ENCODE measurements at regions not wholly inside any gene's neighbourhood (a gene's known extent, or its start where the extent isn't known, plus 50 kb on each side); places are given as distances from the start of the nearest gene placed in this dataset.

- ChIA-PET CTCF (no interaction called here), POLR2A (no interaction called here)
- Histone ChIP-seq H3K4me1 (ENCODE audit: control insufficient read depth, extremely low read depth, insufficient read depth, low read length) (no peaks in the 10 kb centered on the region), H3K4me2 (ENCODE audit: insufficient read depth, low read length) (no peak overlapping the region), H3K27me3 (ENCODE audit: control insufficient read depth in 2 of 2, insufficient read depth in 2 of 2, low read length in 2 of 2) (no peaks in the 10 kb centered on the region), H3K36me3 (ENCODE audit: control insufficient read depth in 2 of 2, extremely low read depth in 1 of 2, insufficient read depth in 2 of 2, low read length in 2 of 2) (no peaks in the 10 kb centered on the region), H3K79me2 (ENCODE audit: control insufficient read depth, insufficient read depth, low read length) (no peaks in the 10 kb centered on the region), H3K9ac (replicated peaks; ENCODE audit: extremely low read depth, insufficient read depth, low read length) (no peak overlapping the region), H3K9me3 (replicated peaks; ENCODE audit: control insufficient read depth, insufficient read depth, low read length) (no peaks in the 10 kb centered on the region), H3K27ac (ENCODE audit: insufficient read depth, low read depth, low read length) (no peak overlapping the region), H3K4me3 (replicated peaks in 1 of 3; ENCODE audit: insufficient read depth in 1 of 3, low read depth in 1 of 3, low read length in 3 of 3) (no peak overlapping the region), H3K9me1 (replicated peaks; ENCODE audit: control insufficient read depth, extremely low read depth, insufficient read depth, low read length) (no peaks in the 10 kb centered on the region), H2AFZ (ENCODE audit: low read depth, low read length) (no peak overlapping the region), H4K20me1 (replicated peaks; ENCODE audit: control insufficient read depth, extremely low read depth, insufficient read depth, low read length) (no peaks in the 10 kb centered on the region)
- FAIRE-seq (no peak), DNase-seq (ENCODE audit: low read depth, low spot score) (no peak)
- no peak for TF ChIP-seq MYC (IDR thresholded peaks at IDR 0.05; ENCODE audit: low read depth, low read length)
- no peak for TF ChIP-seq MAX (IDR thresholded peaks at IDR 0.05; ENCODE audit: insufficient read depth, insufficient read length)
- TF ChIP-seq POLR2A (IDR thresholded peaks at IDR 0.05; ENCODE audit: low read depth, low read length): no peak
- no peak for TF ChIP-seq JUN (IDR thresholded peaks at IDR 0.05; ENCODE audit: borderline replicate concordance, insufficient read depth, insufficient read length, low read depth)
- TF ChIP-seq CTCF (IDR thresholded peaks at IDR 0.05; ENCODE audit: extremely low read depth in 1 of 2, insufficient read depth in 1 of 2, low read depth in 1 of 2, low read length in 2 of 2): no peak
- no peak for TF ChIP-seq FOS (IDR thresholded peaks at IDR 0.05; ENCODE audit: borderline replicate concordance, insufficient read depth, low read length)
- TF ChIP-seq POLR2AphosphoS5 (IDR thresholded peaks at IDR 0.05; ENCODE audit: insufficient read depth, low read depth, low read length): no peak
- no peak for TF ChIP-seq GATA2 (IDR thresholded peaks at IDR 0.05; ENCODE audit: insufficient read depth, insufficient read length, low read depth, low read length)
- TF ChIP-seq EZH2 (IDR thresholded peaks at IDR 0.05; ENCODE audit: borderline replicate concordance, low read depth, low read length, severe bottlenecking): no peak
- dilution Hi-C loops (cut with MboI; ENCODE audit: extremely low pct_ligation_motif_present, low sequenced_read_pairs) (no loop called here), intact Hi-C loops (cut with micrococcal nuclease) (no loop called here)
- BruUV-seq (replicated peaks): no TSS peak
Observed at GRCh38 chr4:72677886-72678285, 108.9 kb upstream of the ADAMTS3 start.
